GM21528 (cell line): ENCODE measurements at regions not wholly inside any gene's neighbourhood (a gene's known extent, or its start where the extent isn't known, plus 50 kb on each side); places are given as distances from the start of the nearest gene placed in this dataset.

Experiments
- ATAC-seq: cut with Tn5 transposase; IDR thresholded peaks from one replicate; pipeline ENCODE4 v1.9.1; 2021; ENCODE audit warnings: mild to moderate bottlenecking, moderate library complexity; ENCODE audit not compliant: unreplicated experiment, low FRiP score

DNA sequence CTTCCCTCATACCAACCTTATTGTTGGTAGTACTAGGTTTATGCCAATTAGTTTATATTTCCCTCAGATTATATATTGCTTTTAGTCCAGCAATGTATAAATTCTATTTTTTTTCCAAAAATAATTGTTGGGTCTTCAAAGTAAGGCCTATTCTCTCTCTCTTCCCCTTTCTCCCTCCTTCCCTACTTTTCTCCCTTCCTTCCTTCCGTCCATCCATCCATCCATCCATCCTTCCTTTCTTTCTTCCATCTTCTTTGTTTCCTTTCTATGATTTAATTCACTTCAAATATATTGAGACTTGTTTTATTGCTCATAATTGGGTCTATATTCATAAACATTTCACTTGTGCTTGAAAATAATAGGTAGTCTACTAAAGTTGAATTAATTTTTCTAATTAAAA, 1259.2 kb downstream of the FSCB start:
- no peak for ATAC-seq

DNA sequence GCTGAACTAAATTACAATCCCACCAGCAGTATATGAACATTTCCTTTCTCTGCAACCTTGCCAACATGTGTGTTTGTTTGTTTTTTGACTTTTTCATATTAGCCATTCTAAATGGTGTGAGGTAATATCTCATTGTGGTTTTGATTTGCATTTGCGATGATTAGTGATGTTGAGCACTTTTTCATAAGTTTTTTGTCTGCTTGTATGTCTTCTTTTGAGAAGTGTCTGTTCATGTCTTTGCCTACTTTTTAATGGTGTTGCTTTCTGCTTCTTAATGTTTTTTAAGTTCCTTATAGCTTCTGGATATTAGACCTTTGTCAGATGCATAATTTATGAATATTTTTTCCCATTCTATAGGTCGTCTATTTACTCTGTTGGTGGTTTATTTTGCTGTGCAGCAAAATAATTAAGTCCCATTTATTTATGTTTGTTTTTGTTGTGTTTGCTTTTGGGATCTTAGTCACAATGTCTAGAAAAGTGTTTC, 1262.9 kb downstream of the FSCB start:
- ATAC-seq = no peak

DNA sequence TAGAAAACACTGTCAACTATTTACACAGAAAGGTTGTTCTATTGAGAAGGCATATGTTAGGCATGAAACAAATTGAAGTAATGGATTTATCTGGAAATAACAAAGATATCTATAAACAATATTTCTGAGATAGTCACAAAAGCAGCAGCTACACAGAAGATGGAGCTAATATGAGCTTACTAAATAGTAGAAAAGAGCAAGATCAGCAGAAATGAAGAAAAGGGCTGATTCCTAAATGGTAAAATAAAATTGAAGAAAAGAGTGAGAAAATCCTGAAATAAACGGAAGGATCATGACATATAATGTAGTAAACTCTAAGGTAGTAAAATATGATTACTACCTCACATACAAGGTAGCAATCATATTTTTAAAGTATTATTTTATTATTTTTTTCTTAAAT, 1263.9 kb downstream of the FSCB start:
- no peak for ATAC-seq

DNA sequence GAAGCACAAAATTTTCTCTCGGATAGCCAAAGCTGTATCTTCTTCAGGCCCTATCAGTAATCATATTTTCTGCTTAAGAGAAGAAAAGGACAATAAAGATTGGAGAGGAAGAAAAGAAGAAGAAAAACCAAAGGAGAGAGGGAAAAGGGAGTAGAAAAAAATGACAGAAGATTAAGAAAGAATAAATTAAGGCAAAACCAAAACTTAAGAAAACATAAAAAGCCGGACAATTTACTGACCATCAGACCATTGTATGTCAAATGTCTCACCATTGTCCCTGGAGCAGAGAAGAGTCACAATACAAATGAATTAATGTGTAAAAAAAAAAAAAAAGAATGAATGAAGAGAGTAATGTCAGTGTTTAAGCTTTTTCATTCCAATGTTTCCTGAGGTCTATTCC, 1274.8 kb downstream of the FSCB start:
- no peak for ATAC-seq

DNA sequence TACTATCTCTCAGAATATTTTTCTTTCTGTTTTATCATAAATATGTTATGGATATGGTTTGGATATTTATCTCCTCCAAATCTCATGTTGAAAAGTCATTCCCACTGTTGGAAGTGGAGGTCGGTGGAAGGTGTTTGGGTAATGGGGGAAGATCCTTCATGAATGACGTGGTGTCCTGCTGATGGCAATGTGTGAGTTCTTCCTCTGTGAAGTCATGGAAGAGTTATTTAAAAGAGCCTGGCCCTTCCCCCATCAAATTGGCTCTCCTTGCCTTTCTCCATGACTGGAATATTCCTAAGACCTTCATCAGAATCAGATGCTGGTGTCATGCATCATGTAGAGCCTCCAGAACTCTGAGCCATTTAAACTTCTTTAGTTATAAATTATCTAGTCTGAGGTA, 1291.6 kb downstream of the FSCB start:
- ATAC-seq = no peak

DNA sequence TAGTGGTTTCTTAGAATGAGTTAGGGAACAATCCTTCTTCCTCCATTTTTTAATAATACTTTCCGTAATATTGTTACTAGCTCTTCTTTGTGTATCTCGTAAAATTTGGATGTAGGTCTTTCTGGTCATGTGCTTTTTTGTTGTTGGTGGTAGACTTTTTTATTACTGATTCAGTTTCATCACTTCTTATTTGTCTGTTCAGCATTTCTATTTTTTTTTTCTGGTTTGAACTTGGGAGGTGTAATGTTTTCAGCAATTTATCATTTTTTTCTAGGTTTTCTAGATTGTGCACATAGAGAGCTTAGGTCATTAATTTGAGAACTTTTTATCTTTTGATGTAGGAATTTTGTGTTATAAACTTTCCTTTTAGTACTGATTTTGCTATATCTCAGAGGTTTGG, 1299.9 kb downstream of the FSCB start:
- no peak for ATAC-seq

DNA sequence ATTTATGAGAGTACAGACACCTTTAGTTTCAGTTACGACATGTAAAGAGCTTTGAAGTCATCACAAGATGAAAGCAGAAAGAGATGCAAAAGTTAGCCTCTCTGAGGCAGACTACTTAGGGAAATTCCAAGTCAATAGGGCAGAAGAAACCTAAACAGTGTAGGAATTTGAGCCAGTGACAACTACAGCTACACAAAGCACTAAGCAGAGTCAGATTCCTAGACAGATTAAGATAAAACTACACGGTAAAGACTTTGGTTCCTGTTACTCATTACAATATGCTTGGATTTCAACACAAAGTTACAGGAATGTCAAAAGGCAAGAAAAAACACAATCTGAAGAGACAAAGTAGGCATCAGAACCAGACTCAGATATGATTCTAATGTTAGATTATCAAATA, 1302.3 kb downstream of the FSCB start:
- no peak for ATAC-seq

DNA sequence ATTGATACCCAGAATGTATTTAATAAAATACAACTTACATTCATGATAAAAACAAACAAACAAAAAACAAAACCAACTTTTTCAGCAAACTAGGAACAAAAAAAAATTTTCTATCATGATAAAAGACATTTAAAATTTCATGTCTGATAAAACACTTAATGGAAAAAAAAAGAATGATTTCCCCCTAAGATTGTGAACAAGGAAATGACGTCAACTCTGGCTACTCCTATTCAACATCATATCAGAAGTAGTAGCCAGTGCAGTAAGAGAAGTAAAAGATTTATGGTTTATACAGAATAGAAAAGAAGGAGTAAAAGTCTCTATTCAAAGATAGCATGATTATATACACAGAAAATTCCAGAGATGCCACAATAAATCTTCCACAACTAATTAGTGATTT, 1306.6 kb downstream of the FSCB start:
- ATAC-seq = no peak

DNA sequence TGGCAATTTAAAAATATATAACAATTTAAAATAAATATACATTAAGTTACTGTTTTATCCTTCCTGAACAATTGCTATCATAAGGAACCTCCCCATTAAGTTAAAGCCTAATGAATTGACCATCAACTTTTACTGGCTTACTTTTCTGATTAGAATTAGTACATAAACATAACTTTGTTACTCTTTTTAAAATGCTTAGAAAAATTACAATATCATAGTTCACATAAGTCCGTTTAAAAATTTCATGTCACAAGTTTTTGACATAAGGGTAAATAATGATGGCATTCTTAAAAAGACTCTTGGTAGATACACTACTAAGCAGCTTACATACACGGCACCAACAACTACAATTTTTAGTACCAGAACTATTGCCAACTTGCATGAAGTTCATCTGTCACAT, 1308.6 kb downstream of the FSCB start:
- ATAC-seq = no peak

DNA sequence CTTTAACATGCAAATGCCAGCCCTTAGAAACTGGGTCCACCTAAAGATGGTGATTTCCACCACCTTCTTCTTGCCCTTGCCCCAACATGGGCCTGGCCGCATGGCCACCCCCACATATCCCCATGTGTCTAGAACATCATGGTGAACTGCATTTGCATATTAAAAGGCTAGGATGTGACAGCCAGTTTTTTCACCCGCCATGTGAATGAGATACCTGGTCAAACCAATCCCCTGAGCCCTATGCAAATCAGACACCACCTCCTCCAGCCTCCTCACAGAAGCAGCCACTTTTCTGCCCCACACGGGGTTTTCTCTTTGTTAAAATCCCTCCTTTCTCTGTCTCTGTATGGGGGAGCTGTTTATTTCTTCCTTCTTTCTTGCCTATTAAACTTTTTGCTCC, 1322.5 kb downstream of the FSCB start:
- ATAC-seq = no peak

DNA sequence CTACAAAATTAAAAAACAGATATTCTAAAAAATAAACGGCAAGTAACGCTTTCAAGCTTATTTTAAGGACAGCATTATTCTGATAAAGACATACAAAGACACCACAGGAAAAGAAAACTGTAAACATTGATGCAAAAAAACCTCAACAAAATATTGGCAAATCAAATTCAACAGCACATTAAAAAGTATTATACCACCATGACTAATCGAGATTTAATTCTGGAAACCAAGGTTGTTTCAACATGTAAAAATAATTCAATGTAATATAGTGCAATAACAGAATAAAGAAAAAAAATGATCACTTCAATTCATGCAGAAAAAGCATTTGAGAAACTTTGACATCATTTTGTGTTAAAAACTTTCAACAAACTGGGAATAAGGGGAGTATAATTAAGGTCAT, 1323.2 kb downstream of the FSCB start:
- ATAC-seq = no peak

DNA sequence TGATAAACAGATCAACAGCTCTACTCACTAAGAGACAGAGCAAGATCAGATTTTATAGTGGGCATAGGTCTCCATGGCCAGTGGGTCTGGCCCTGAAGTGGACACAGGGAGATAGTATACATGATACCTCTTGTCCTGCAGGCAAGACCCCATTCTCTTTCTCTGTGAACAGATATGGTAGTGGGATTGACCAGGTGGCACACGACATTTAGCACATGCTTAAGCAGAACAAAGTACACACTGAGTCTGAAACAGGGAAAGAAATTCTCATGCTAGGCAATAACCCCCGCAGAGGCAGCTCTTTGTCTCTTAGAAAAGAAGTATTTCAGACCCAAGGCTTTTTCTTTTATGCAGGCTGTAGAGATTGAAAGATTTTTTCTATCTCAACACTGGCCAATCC, 1331.2 kb downstream of the FSCB start:
- no peak for ATAC-seq

DNA sequence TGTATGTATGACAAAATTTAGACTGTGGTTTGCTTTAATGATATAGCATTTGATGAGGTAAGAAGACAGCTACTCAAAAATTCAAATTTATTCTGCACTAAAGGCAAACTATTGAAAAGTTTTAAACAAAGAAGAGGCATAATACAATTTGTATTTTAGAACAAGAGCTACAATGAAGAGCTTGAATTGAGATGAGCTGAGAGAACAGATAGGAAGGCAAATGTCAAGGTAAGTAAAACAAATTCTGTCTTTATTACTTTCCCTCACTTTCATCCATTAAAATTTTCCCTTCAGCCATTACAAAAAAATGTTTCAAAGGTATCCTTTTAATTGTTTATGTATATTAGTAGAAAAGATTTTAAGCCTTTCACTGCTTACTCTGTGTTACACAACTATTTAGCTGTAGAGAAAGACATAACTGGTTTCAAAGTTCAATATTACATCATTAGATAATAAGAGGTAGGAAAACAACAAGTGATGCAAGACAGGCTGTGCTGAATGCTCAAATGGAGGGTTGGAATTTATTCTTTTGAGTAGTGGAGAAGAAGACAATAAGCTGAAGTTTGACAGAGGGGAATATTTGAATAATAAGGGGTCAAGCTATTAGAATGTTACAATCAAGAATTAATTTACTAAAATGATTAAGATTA, 1334.1 kb downstream of the FSCB start:
- ATAC-seq = no peak

DNA sequence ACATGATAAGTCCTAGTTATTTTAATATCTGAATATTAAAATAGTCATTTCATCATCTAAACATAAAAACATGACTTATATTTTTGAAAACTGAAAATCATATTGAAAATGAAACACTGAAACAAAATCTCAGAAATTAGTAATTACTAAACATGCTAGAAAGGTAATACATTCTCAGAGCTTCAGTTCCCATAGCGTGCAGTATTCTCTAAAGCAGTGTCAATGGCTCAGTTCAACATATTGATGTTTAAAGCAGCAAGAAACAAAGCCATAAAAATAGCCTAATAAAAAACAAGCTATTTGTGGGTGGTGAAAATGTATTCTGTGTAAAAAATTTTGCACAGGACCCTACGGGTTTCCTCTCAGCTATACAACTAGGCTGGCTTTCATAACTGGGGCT, 1337.4 kb downstream of the FSCB start:
- ATAC-seq = no peak

DNA sequence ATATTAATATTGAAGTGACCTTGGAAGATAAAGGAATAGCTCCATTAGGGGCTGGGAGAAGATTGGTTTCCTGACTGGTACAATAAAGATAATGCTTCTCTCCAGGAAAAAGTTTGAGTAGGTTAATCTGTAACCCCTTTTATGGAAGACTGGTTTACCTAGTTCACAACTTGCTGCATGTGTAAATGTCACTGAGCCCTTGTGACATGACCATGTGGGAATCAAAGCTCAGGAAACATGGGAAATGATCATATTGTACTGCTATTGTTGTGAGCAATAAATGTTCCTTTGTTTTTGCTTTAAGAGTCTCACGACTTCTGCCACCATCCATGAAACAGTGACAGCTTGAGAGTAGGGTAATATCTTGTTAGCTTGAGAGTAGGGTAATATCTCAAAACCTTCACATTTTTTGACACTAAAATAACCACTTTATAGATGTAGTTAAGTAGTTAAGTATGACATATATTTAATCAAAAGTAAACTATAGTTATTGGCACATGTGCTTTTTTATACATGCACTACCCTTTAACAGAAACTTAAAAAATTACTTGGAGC, 1338.6 kb downstream of the FSCB start:
- no peak for ATAC-seq

DNA sequence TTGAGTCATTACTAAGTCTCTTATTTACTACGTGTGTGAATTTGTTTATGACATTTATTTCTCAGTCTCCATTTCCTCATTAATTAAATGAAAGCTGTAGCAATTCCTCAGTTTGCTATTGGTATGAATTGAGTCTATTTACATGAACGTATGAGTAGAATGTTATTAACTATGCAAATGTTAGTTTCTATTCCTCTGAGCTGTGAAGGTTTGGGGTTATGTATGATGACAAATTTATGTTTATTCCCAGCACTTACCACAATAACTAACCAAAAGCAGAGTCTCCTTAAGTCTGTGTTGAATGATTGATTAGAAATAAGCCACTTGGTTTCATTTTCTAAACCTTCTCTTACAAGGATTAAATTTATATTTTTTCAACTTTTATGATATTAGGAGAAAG, 1340.9 kb downstream of the FSCB start:
- peak; percentile 79 for ATAC-seq

DNA sequence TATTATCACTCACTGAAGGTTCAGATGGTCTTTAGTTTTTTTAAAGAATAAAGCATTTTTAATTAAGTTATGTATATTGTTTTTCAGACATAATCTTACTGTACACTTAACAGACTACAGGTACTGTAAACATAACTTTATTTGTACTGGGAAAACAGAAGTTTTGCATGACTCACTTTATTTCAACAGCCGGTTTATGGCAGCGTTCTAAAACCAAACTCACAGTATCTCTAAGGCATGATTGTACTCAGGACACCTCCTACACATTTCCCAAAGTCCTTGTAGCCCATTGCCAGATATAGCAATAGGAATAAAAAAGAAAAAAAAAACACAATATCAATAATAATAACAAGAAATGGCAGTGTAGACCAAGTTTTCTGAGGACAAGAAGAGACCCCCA, 1341.4 kb downstream of the FSCB start:
- no peak for ATAC-seq

DNA sequence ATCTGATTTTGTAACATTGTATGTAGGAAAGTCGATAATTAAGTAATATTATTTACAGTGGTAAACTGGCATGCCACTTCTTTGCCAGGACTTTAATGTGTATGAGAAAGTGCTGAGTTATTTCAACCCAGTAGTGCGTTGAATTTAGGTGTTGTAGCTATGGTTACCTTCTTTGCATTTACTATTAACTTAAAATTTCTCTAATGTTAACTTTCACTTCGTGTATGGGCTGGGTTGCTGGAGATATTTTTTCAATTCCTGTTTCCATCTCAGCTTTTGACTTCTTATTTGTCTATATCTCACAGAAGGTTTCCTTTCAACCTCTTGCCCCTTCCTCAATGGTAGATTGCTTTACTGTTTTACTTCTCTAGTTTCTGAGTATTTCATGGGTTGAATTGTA, 1345.6 kb downstream of the FSCB start:
- peak; percentile 48 for ATAC-seq

DNA sequence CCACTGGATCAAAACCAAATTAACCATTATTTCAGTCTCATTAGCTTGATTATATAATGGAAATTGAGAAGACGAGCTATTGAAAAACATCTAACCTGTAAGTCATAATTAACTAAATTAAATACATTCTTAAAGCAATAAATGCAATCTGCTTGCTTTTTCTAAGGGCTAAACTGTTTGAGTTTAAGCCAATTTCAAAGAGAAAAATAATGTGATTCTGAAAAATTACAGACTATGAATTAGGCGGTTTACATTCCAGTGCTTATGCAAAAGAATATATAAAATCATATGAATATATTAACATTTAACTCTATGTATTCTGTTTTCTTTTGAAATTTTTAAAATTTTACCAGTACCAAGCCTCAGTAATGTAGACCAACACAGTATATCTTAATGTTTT, 1349.4 kb downstream of the FSCB start:
- no peak for ATAC-seq

DNA sequence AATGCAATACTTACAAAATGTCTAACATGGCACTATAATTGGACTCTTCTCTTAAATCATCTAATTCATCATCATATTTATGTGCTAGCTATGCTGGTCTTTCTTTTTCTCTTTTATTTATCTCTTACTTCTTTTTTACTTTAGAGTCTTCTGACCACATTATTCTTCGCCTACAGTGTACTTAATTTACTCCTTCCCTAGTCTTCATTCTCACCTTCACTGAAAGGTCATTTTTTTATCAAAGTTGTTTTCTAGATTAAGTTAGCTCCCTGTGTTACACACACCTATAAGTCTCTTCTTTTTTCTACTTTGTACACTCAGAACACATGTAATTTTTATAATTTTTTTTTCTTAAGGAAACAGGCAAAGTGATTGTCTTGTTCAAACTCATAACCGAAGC, 1351.2 kb downstream of the FSCB start:
- no peak for ATAC-seq

DNA sequence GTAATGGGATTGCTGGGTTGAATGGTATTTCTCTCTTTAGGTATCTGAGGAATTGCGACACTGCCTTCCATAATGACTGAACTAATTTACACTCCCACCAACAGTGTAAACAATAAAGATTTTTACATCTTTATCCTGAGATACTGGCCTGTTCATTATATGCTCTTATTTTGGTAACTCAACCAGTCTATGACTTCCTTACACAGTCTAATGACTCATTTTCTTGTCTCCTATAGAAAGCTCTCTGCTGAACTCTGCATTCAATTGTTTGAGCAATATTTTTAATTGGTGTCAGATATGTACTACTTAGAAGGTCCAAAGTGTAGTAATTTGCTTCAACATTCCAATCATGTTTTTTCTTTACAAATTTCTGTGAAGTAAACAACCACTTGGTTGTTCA, 1351.8 kb downstream of the FSCB start:
- ATAC-seq = no peak

DNA sequence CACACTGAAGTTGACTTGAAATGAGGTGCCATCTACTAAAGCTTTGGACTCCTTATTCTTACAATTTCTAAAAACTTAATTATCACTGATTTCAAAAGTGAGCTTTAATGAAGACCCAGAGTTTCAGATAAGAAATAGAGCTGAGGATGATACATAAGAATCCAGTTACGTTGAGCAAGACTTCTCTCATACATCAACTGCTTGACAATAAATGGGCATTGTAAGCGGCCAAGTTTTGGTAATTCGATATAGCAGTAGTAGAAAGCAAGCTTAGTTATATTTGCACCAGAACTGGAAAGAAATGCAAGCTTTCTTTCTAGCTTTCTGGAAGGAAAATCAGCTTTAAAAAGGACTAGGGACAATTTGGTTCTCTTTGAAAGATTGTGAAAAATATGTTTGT, 1359.6 kb downstream of the FSCB start:
- no peak for ATAC-seq

DNA sequence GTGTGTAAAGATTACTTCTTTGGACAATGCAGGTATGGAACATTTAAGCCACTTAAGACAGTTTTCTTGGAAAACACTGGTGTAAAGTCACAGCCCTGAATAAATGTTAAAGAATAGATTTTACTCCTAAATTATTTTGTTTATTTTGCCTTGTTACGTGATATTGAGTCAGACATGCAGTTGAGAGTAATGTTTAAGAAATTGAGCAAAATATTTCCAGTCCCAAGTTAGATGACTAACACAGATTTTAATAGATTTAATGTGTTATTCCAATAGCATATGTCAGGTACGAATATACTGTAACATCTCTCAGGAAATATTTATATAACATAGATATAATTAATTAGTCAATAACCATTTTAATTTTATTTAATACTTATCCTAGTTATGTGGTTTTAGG, 1361.7 kb downstream of the FSCB start:
- ATAC-seq = no peak
